ENCODE measurements at regions not wholly inside any gene's neighbourhood (a gene's known extent, or its start where the extent isn't known, plus 50 kb on each side); places are given as distances from the start of the nearest gene placed in this dataset.

DNA sequence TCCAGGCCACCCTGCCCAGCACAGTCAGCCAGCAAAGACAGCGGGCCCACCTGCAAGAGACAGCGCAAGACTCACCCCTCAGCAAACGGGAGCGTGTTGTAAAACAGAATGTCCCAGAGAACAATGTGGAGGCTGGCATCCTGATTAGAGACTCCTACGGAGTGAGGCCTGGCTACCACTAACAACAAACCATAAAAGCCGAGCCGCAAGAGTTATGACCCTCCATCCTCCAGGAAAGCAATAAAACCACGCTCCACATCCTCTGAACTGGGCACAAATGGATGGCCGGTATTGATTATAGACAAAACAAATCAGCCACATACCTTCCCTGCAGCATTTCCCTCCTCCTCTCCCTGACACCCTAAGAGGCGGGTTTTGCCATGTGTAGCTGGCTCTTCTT, 75.8 kb upstream of the LIPC start:
- H2AFZ ChIP-seq (ENCODE audit: control insufficient read depth, low read depth, low read length): no peak overlapping the region
- SMC1A ChIA-PET (ENCODE audit: uncharacterized antibody, unreplicated experiment): interaction anchor here (0.5 to 1.7 kb wide), 6 partner anchors 10 to 85 kb away, joined by 3 to 5 read pairs (median 3); no protein-coding TSS in a partner anchor
- BruUV-seq (replicated peaks): no TSS peak
- TF ChIP-seq, protein P1, sequence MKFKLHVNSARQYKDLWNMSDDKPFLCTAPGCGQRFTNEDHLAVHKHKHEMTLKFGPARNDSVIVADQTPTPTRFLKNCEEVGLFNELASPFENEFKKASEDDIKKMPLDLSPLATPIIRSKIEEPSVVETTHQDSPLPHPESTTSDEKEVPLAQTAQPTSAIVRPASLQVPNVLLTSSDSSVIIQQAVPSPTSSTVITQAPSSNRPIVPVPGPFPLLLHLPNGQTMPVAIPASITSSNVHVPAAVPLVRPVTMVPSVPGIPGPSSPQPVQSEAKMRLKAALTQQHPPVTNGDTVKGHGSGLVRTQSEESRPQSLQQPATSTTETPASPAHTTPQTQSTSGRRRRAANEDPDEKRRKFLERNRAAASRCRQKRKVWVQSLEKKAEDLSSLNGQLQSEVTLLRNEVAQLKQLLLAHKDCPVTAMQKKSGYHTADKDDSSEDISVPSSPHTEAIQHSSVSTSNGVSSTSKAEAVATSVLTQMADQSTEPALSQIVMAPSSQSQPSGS (IDR thresholded peaks at IDR 0.05; ENCODE audit: low read length): no peak
- no peak for TF ChIP-seq POLR2AphosphoS2 (IDR thresholded peaks at IDR 0.05; ENCODE audit: low read depth, low read length)
- TF ChIP-seq JUNB (IDR thresholded peaks at IDR 0.05): no peak
- TF ChIP-seq BACH1 (IDR thresholded peaks at IDR 0.05; ENCODE audit: borderline replicate concordance): no peak
- no peak for TF ChIP-seq SPI1 (IDR thresholded peaks at IDR 0.05; ENCODE audit: borderline replicate concordance, insufficient read depth, low read depth, low read length)
- TF ChIP-seq ZNF384 (IDR thresholded peaks at IDR 0.05; ENCODE audit: borderline replicate concordance, low read depth, low read length): no peak
- TF ChIP-seq RB1 (IDR thresholded peaks at IDR 0.05; ENCODE audit: borderline replicate concordance): no peak
- TF ChIP-seq NFYB (IDR thresholded peaks at IDR 0.05; ENCODE audit: insufficient read depth, low read depth, low read length): no peak
- TF ChIP-seq, protein P2, sequence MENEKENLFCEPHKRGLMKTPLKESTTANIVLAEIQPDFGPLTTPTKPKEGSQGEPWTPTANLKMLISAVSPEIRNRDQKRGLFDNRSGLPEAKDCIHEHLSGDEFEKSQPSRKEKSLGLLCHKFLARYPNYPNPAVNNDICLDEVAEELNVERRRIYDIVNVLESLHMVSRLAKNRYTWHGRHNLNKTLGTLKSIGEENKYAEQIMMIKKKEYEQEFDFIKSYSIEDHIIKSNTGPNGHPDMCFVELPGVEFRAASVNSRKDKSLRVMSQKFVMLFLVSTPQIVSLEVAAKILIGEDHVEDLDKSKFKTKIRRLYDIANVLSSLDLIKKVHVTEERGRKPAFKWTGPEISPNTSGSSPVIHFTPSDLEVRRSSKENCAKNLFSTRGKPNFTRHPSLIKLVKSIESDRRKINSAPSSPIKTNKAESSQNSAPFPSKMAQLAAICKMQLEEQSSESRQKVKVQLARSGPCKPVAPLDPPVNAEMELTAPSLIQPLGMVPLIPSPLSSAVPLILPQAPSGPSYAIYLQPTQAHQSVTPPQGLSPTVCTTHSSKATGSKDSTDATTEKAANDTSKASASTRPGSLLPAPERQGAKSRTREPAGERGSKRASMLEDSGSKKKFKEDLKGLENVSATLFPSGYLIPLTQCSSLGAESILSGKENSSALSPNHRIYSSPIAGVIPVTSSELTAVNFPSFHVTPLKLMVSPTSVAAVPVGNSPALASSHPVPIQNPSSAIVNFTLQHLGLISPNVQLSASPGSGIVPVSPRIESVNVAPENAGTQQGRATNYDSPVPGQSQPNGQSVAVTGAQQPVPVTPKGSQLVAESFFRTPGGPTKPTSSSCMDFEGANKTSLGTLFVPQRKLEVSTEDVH (IDR thresholded peaks at IDR 0.05; ENCODE audit: low read depth, partially characterized antibody): no peak
- TF ChIP-seq MEF2A (IDR thresholded peaks at IDR 0.05; ENCODE audit: insufficient read depth, low read depth, low read length): no peak
- no peak for TF ChIP-seq TARDBP (IDR thresholded peaks at IDR 0.05; ENCODE audit: borderline replicate concordance)
- no peak for TF ChIP-seq ZBED1 (IDR thresholded peaks at IDR 0.05; ENCODE audit: borderline replicate concordance)
- TF ChIP-seq, protein P3, sequence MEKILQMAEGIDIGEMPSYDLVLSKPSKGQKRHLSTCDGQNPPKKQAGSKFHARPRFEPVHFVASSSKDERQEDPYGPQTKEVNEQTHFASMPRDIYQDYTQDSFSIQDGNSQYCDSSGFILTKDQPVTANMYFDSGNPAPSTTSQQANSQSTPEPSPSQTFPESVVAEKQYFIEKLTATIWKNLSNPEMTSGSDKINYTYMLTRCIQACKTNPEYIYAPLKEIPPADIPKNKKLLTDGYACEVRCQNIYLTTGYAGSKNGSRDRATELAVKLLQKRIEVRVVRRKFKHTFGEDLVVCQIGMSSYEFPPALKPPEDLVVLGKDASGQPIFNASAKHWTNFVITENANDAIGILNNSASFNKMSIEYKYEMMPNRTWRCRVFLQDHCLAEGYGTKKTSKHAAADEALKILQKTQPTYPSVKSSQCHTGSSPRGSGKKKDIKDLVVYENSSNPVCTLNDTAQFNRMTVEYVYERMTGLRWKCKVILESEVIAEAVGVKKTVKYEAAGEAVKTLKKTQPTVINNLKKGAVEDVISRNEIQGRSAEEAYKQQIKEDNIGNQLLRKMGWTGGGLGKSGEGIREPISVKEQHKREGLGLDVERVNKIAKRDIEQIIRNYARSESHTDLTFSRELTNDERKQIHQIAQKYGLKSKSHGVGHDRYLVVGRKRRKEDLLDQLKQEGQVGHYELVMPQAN (conservative IDR thresholded peaks at IDR 0.05): no peak
- TF ChIP-seq ZNF592 (IDR thresholded peaks at IDR 0.05): no peak

More for the DNA sequence above, 75.8 kb upstream of the LIPC start:
- ChIA-PET CTCF (interaction anchor here (0.9 to 1.4 kb wide), 2 partner anchors 16 to 23 kb away, joined by 3 read pairs; no protein-coding TSS in a partner anchor), POLR2A (no interaction called here), RAD21 (ENCODE audit: unreplicated experiment) (no interaction called here)
- Histone ChIP-seq H3K79me2 (ENCODE audit: control insufficient read depth, insufficient read depth, low read length) (no peaks in the 10 kb centered on the region), H3K36me3 (ENCODE audit: control insufficient read depth in 2 of 2, insufficient read depth in 2 of 2, low read length in 1 of 2) (no peaks in the 10 kb centered on the region), H3K9me3 (replicated peaks; ENCODE audit: control insufficient read depth, insufficient read depth, low read length) (no peaks in the 10 kb centered on the region), H3K4me1 (ENCODE audit: control insufficient read depth, insufficient read depth, low read length) (peaks cover 28% of the 10 kb centered on the region), H3K9ac (ENCODE audit: control insufficient read depth, insufficient read depth, low read length) (no peak overlapping the region), H3K27me3 (replicated peaks in 1 of 2; ENCODE audit: control insufficient read depth in 2 of 2, insufficient read depth in 2 of 2, low read length in 1 of 2) (no peaks in the 10 kb centered on the region), H3K4me2 (ENCODE audit: control insufficient read depth, insufficient read depth) (no peak overlapping the region), H3K4me3 (no peak overlapping the region), H4K20me1 (ENCODE audit: control insufficient read depth, insufficient read depth) (no peaks in the 10 kb centered on the region), H3K27ac (ENCODE audit: control insufficient read depth, insufficient read depth) (no peak overlapping the region)
- 70% methylated on average over 10 of the region's 10 CpGs for WGBS (ENCODE audit: insufficient coverage, insufficient replicate concordance, low lambda C conversion rate, missing lambda C conversion rate)
- ATAC-seq: no peak
- intact Hi-C loops (cut with micrococcal nuclease; ENCODE audit: unreplicated experiment) (no loop called here), in situ Hi-C loops (cut with MboI) (no loop called here)
- FAIRE-seq: no peak
- DNase-seq (ENCODE audit: low read depth, low spot score): no peak
